Middle frontal gyrus (tissue), 1 donor: ENCODE measurements at regions not wholly inside any gene's neighbourhood (a gene's known extent, or its start where the extent isn't known, plus 50 kb on each side); places are given as distances from the start of the nearest gene placed in this dataset.

Source experiments
- DNase-seq: peaks from one replicate; pipeline ENCODE4 v3.0.0-alpha.2; 2015; ENCODE audit warnings: low spot score; ENCODE audit errors: extremely low spot score

DNA sequence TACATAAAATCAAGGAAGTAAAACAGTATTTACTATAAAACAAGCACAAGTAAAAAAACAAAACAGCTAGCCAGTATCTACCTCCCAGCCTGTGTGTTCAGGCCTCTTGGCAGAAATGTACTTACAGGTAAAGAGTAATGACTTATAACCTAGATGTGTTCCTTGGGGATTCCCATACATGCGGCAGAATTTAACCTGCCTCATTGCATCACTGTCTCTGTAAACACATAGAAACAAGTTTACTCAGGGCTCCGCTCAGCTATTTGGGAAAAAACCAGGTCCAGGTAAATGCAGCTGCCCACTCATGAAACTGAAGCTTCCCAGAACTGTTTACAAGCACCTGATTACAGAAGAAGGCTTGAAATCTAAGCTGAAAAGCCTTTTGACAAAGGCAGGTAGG is 50.7 kb upstream of the SERP2 start:
- no peak for DNase-seq

DNA sequence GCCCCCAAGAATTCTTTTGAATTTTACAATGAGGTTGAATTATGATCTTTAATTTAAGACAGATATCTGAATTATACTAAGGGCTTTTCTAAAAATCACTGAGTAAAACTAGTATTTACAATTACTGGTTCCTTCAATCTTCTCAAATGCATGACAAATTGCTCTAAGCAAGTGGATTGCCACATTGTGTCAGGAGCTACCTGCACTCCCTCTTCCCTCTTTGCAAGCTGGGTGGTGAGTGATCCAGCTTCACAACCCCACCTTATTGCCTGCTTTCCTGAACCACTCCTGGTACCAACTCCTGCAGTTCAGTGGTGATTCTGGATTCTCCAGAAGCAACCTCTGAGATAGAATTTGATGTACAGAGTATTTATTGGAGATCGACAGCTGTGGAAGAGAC is 49.9 kb upstream of the SERP2 start:
- DNase-seq = no peak
